Activated CD4-positive, alpha-beta memory T cell treated with anti-CD3 and anti-CD28 coated beads for 36 hours (primary cell): ENCODE measurements at regions not wholly inside any gene's neighbourhood (a gene's known extent, or its start where the extent isn't known, plus 50 kb on each side); places are given as distances from the start of the nearest gene placed in this dataset.

Experiments used
- CTCF ChIA-PET: fragments of 350-600 bp; sonication (Branson Sonifier 250); formaldehyde crosslinking; loops from one replicate; lab custom pipeline; 2021; ENCODE audit warnings: antibody characterized with exemption, inconsistent platforms; lab: Charles Lee
- POLR2A ChIA-PET: fragments of 350-600 bp; sonication (Branson Sonifier 250); formaldehyde crosslinking; loops from one replicate; lab custom pipeline; 2021; ENCODE audit warnings: antibody characterized with exemption; lab: Charles Lee
- DNase-seq: peaks from one replicate; pipeline ENCODE4 v3.0.0-alpha.2; 2020
- H3K27ac Mint-ChIP-seq: one replicate; pipeline ENCODE4 v1.8.0; 2021; ENCODE audit warnings: mixed read lengths
- H3K27me3 Mint-ChIP-seq: one replicate; pipeline ENCODE4 v1.8.0; 2021; ENCODE audit warnings: mixed read lengths
- H3K36me3 Mint-ChIP-seq: one replicate; pipeline ENCODE4 v1.8.0; 2021; ENCODE audit warnings: mixed read lengths
- H3K4me1 Mint-ChIP-seq: one replicate; pipeline ENCODE4 v1.8.0; 2021; ENCODE audit warnings: low read depth, mixed read lengths
- H3K4me3 Mint-ChIP-seq: one replicate; pipeline ENCODE4 v1.8.0; 2021; ENCODE audit warnings: mild to moderate bottlenecking, mixed read lengths
- H3K9me3 Mint-ChIP-seq: one replicate; pipeline ENCODE4 v1.8.0; 2021; ENCODE audit warnings: mixed read lengths
- intact Hi-C: fragments of 100-400 bp; cut with micrococcal nuclease; formaldehyde crosslinking; loops from one replicate; pipeline ENCODE4 v1.15.1; 2023

GRCh38 chr2:41924024-41924423 lies 123.8 kb upstream of the PKDCC start:
- no peaks in the 10 kb centered on the region for H3K27me3 Mint-ChIP-seq
- no peak overlapping the region for H3K27ac Mint-ChIP-seq
- H3K9me3 Mint-ChIP-seq: peaks cover 8% of the 10 kb centered on the region
- no peaks in the 10 kb centered on the region for H3K36me3 Mint-ChIP-seq
- no peaks in the 10 kb centered on the region for H3K4me1 Mint-ChIP-seq
- intact Hi-C loops: no loop called here
- no peak overlapping the region for H3K4me3 Mint-ChIP-seq
- ChIA-PET POLR2A (no interaction called here), CTCF (no interaction called here)
- no peak for DNase-seq

- Mint-ChIP-seq H3K4me3 (no peak overlapping the region), H3K9me3 (peaks cover 8% of the 10 kb centered on the region), H3K36me3 (no peaks in the 10 kb centered on the region), H3K27ac (no peak overlapping the region), H3K4me1 (no peaks in the 10 kb centered on the region), H3K27me3 (no peaks in the 10 kb centered on the region)
- intact Hi-C loops: no loop called here
- POLR2A ChIA-PET: no interaction called here
- no peak for DNase-seq
- CTCF ChIA-PET: interaction anchor here (1.2 kb wide), 1 partner anchor 55 kb away, joined by 3 read pairs; no protein-coding TSS in a partner anchor
Measured at GRCh38 chr2:41924709-41925408, 123.0 kb upstream of the PKDCC start.

- ChIA-PET POLR2A (no interaction called here), CTCF (interaction anchor here (1.2 kb wide), 1 partner anchor 56 kb away, joined by 3 read pairs; no protein-coding TSS in a partner anchor)
- Mint-ChIP-seq H3K27ac (no peak overlapping the region), H3K27me3 (no peaks in the 10 kb centered on the region), H3K4me1 (no peaks in the 10 kb centered on the region), H3K36me3 (no peaks in the 10 kb centered on the region), H3K9me3 (peaks cover 8% of the 10 kb centered on the region), H3K4me3 (no peak overlapping the region)
- intact Hi-C loops: no loop called here
- no peak for DNase-seq
Measured at GRCh38 chr2:41925712-41926111, 122.1 kb upstream of the PKDCC start.

- POLR2A ChIA-PET: no interaction called here
- CTCF ChIA-PET: interaction anchor here (0.5 to 1.4 kb wide), 2 partner anchors 160 to 1944 kb away, joined by 3 to 4 read pairs; no protein-coding TSS in a partner anchor
Measured at GRCh38 chr2:41926614-41927580, 120.9 kb upstream of the PKDCC start.

GRCh38 chr2:41927581-41928264 lies 120.1 kb upstream of the PKDCC start:
- Mint-ChIP-seq H3K27me3 (no peaks in the 10 kb centered on the region), H3K4me1 (no peaks in the 10 kb centered on the region), H3K36me3 (no peaks in the 10 kb centered on the region), H3K27ac (no peak overlapping the region), H3K4me3 (no peak overlapping the region), H3K9me3 (peaks cover 8% of the 10 kb centered on the region)
- DNase-seq: no peak
- intact Hi-C loops: no loop called here
- CTCF ChIA-PET: interaction anchor here (0.5 to 1.4 kb wide), 2 partner anchors 160 to 1945 kb away, joined by 3 to 4 read pairs; no protein-coding TSS in a partner anchor
- POLR2A ChIA-PET: no interaction called here

More at GRCh38 chr2:41926614-41927580, 120.9 kb upstream of the PKDCC start:
- no peaks in the 10 kb centered on the region for H3K27me3 Mint-ChIP-seq
- H3K27ac Mint-ChIP-seq: no peak overlapping the region
- peaks cover 8% of the 10 kb centered on the region for H3K9me3 Mint-ChIP-seq
- H3K4me3 Mint-ChIP-seq: no peak overlapping the region
- H3K4me1 Mint-ChIP-seq: no peaks in the 10 kb centered on the region
- no peak for DNase-seq
- intact Hi-C loops: no loop called here
- no peaks in the 10 kb centered on the region for H3K36me3 Mint-ChIP-seq

GRCh38 chr2:41928526-41928925 lies 119.3 kb upstream of the PKDCC start:
- POLR2A ChIA-PET: no interaction called here

GRCh38 chr2:41930807-41931566 lies 116.8 kb upstream of the PKDCC start:
- no peaks in the 10 kb centered on the region for H3K27me3 Mint-ChIP-seq
- POLR2A ChIA-PET: no interaction called here
- CTCF ChIA-PET: interaction anchor here (0.8 kb wide), 1 partner anchor 155 kb away, joined by 3 read pairs; no protein-coding TSS in a partner anchor
- no peaks in the 10 kb centered on the region for H3K9me3 Mint-ChIP-seq
- H3K36me3 Mint-ChIP-seq: no peaks in the 10 kb centered on the region
- no peak overlapping the region for H3K27ac Mint-ChIP-seq
- no peak for DNase-seq
- intact Hi-C loops: no loop called here
- no peaks in the 10 kb centered on the region for H3K4me1 Mint-ChIP-seq
- no peak overlapping the region for H3K4me3 Mint-ChIP-seq

More at GRCh38 chr2:41928526-41928925, 119.3 kb upstream of the PKDCC start:
- H3K4me3 Mint-ChIP-seq: no peak overlapping the region
- intact Hi-C loops: no loop called here
- H3K36me3 Mint-ChIP-seq: no peaks in the 10 kb centered on the region
- H3K27ac Mint-ChIP-seq: no peak overlapping the region
- no peak for DNase-seq
- H3K27me3 Mint-ChIP-seq: no peaks in the 10 kb centered on the region
- CTCF ChIA-PET: interaction anchor here (1.4 kb wide), 1 partner anchor 159 kb away, joined by 3 read pairs; no protein-coding TSS in a partner anchor
- peaks cover 8% of the 10 kb centered on the region for H3K9me3 Mint-ChIP-seq
- H3K4me1 Mint-ChIP-seq: no peaks in the 10 kb centered on the region

- no peaks in the 10 kb centered on the region for H3K4me1 Mint-ChIP-seq
- H3K36me3 Mint-ChIP-seq: no peaks in the 10 kb centered on the region
- POLR2A ChIA-PET: interaction anchor here (0.5 kb wide), 1 partner anchor 12 kb away, joined by 3 read pairs; no protein-coding TSS in a partner anchor
- no peak overlapping the region for H3K27ac Mint-ChIP-seq
- no peak for DNase-seq
- no peak overlapping the region for H3K4me3 Mint-ChIP-seq
- CTCF ChIA-PET: interaction anchor here (1.6 kb wide), 1 partner anchor 154 kb away, joined by 4 read pairs; no protein-coding TSS in a partner anchor
- H3K9me3 Mint-ChIP-seq: no peaks in the 10 kb centered on the region
- intact Hi-C loops: no loop called here
- no peaks in the 10 kb centered on the region for H3K27me3 Mint-ChIP-seq
Measured at GRCh38 chr2:41932241-41933045, 115.4 kb upstream of the PKDCC start.

- CTCF ChIA-PET: interaction anchor here (1.4 to 1.6 kb wide), 2 partner anchors 63 to 153 kb away, joined by 3 to 4 read pairs; no protein-coding TSS in a partner anchor
- Mint-ChIP-seq H3K4me3 (no peak overlapping the region), H3K27ac (no peak overlapping the region), H3K36me3 (no peaks in the 10 kb centered on the region), H3K9me3 (no peaks in the 10 kb centered on the region), H3K27me3 (no peaks in the 10 kb centered on the region), H3K4me1 (no peaks in the 10 kb centered on the region)
- POLR2A ChIA-PET: no interaction called here
- no peak for DNase-seq
- intact Hi-C loops: no loop called here
Measured at GRCh38 chr2:41933046-41933420, 114.8 kb upstream of the PKDCC start.

- Mint-ChIP-seq H3K4me1 (no peaks in the 10 kb centered on the region), H3K27ac (no peak overlapping the region), H3K9me3 (no peaks in the 10 kb centered on the region), H3K4me3 (no peak overlapping the region), H3K27me3 (no peaks in the 10 kb centered on the region), H3K36me3 (no peaks in the 10 kb centered on the region)
- intact Hi-C loops: no loop called here
- POLR2A ChIA-PET: no interaction called here
- CTCF ChIA-PET: interaction anchor here (1.4 to 1.6 kb wide), 2 partner anchors 64 to 153 kb away, joined by 3 to 4 read pairs; no protein-coding TSS in a partner anchor
- no peak for DNase-seq
Measured at GRCh38 chr2:41933585-41934320, 114.1 kb upstream of the PKDCC start.
